Central memory CD4-positive, alpha-beta T cell (primary cell): ENCODE measurements at regions not wholly inside any gene's neighbourhood (a gene's known extent, or its start where the extent isn't known, plus 50 kb on each side); places are given as distances from the start of the nearest gene placed in this dataset.
"Not testable (repeated sequence)": the region's sequence is repeated elsewhere in the genome, so short reads cannot be mapped to it uniquely, and the experiment has no call there.

ENCODE experiments used
- DNase-seq: peaks from one replicate; pipeline ENCODE4 v3.0.0; 2022

GRCh38 chr6:153526479-153526878, 395.4 kb upstream of the RGS17 start:
- DNase-seq = no peak

- DNase-seq = no peak
Observed at GRCh38 chr6:153525998-153526397, 394.9 kb upstream of the RGS17 start.

GRCh38 chr6:153523390-153523789, 392.3 kb upstream of the RGS17 start:
- no peak for DNase-seq

- DNase-seq = peak; percentile 1
Observed at GRCh38 chr6:153511896-153512496, 380.9 kb upstream of the RGS17 start.

- DNase-seq = no peak
Observed at GRCh38 chr6:153503810-153504209, 372.7 kb upstream of the RGS17 start.

GRCh38 chr6:153493501-153493900, 362.4 kb upstream of the RGS17 start:
- no peak for DNase-seq

- DNase-seq = no peak
Observed at GRCh38 chr6:153489479-153489878, 358.4 kb upstream of the RGS17 start.

- DNase-seq = no peak
Observed at GRCh38 chr6:153488267-153488666, 357.2 kb upstream of the RGS17 start.

GRCh38 chr6:153485072-153485471, 354.0 kb upstream of the RGS17 start:
- no peak for DNase-seq

GRCh38 chr6:153484056-153484455, 353.0 kb upstream of the RGS17 start:
- no peak for DNase-seq

GRCh38 chr6:153476243-153476642, 345.2 kb upstream of the RGS17 start:
- no peak for DNase-seq

- no peak for DNase-seq
Observed at GRCh38 chr6:153465050-153465449, 334.0 kb upstream of the RGS17 start.

GRCh38 chr6:153449279-153449678, 318.2 kb upstream of the RGS17 start:
- DNase-seq = no peak

- not testable (repeated sequence) for DNase-seq
Observed at GRCh38 chr6:153442749-153443148, 311.7 kb upstream of the RGS17 start.

GRCh38 chr6:153442096-153442495, 311.0 kb upstream of the RGS17 start:
- DNase-seq = no peak

GRCh38 chr6:153437193-153437592, 306.1 kb upstream of the RGS17 start:
- no peak for DNase-seq

GRCh38 chr6:153436351-153436750, 305.3 kb upstream of the RGS17 start:
- DNase-seq = no peak

GRCh38 chr6:153435787-153436186, 304.7 kb upstream of the RGS17 start:
- DNase-seq = no peak

- no peak for DNase-seq
Observed at GRCh38 chr6:153425536-153425935, 294.5 kb upstream of the RGS17 start.

- no peak for DNase-seq
Observed at GRCh38 chr6:153424719-153425400, 293.8 kb upstream of the RGS17 start.

GRCh38 chr6:153412519-153412918, 281.4 kb upstream of the RGS17 start:
- no peak for DNase-seq

- DNase-seq = no peak
Observed at GRCh38 chr6:153411070-153411648, 280.1 kb upstream of the RGS17 start.

- DNase-seq = no peak
Observed at GRCh38 chr6:153405931-153406330, 274.8 kb upstream of the RGS17 start.

- DNase-seq = no peak
Observed at GRCh38 chr6:153401751-153402150, 270.7 kb upstream of the RGS17 start.
